NK-92 treated with Interleukin-12 subunit alpha and Interleukin-12 subunit beta, amount 100 ng/mL, for 24 hours (cell line): ENCODE measurements at regions not wholly inside any gene's neighbourhood (a gene's known extent, or its start where the extent isn't known, plus 50 kb on each side); places are given as distances from the start of the nearest gene placed in this dataset.

Experiments
- DNase-seq: peaks from one replicate; lab custom pipeline; 2025; lab: John Stamatoyannopoulos, UW

GRCh38 chr18:67290421-67290820 lies 226.1 kb downstream of the DSEL start:
- no peak for DNase-seq

DNA sequence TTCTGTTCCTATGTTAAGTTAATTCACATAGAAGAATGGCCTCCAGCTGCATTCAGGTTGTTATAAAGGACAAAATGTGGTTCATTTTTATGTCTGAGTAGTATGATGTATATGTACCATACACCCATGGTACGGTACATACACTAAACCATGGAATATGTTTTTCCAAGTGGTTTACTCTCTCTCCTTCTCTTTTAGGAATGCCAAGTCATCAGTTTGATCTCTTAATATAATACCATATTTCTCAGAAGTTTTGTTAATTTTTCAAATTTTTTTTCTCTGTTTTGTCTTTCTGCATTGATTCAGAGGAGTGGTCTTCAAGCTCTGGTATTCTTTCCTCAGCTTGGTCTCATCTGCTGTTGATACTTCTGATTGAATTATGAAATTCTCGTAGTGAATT lies 230.9 kb downstream of the DSEL start:
- no peak for DNase-seq

- DNase-seq = no peak
Measured at GRCh38 chr18:67282796-67283195, 233.7 kb downstream of the DSEL start.

- no peak for DNase-seq
Measured at GRCh38 chr18:67281746-67282145, 234.8 kb downstream of the DSEL start.

DNA sequence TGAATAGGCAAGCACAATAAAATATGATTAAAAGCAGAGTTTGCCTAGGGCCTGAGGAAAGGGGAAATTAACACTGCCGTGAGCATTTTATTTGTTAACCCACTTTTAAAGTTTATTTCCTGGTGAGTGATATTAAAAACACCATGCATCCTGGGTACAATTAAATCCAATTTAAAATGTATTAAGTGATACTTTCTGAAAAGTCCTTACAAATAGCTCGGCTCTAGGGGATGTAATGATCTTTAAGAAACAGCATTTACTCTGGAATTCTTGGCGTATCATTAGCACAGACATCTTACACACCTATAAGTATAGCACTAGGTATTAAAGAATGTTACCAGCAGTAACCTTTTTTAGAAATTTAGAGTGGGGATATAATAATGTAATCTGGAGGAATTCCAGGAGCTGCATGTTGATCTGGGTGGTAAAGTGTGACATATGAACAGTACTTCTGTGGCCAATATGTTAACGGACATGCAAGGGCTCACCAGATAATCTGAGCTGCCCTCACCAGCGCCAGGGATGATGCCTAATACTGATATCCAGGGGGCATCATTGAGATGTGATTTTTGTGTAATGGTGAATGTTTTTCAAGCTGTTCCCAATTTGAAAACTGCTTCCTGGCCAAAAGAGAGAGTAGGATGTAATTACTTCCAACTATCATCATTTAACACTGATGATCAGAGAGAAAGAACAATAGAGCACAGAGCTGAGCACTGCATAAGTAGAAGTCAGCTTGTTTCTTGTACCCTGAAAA lies 235.9 kb downstream of the DSEL start:
- DNase-seq = no peak

- DNase-seq = no peak
Measured at GRCh38 chr18:67279988-67280387, 236.5 kb downstream of the DSEL start.

DNA sequence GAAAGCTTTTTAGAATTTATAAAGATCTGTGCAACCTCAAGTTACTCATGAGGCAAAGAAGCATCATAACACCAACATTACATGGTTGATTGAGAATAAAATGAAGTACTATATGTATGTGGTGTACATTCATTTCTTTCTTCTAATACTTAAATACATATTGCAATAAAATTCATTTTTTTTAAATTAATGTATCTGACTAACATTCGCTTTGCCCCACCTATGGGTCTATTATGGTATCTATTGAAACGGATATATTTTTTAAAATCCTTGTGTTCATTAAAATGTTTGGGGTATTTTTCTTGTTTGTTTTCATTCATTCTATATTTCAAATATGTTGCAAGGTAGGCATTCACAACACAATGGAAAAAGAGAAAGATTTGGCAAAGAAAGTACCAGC lies 237.5 kb downstream of the DSEL start:
- DNase-seq = no peak

GRCh38 chr18:67276638-67277037 lies 239.9 kb downstream of the DSEL start:
- no peak for DNase-seq

DNA sequence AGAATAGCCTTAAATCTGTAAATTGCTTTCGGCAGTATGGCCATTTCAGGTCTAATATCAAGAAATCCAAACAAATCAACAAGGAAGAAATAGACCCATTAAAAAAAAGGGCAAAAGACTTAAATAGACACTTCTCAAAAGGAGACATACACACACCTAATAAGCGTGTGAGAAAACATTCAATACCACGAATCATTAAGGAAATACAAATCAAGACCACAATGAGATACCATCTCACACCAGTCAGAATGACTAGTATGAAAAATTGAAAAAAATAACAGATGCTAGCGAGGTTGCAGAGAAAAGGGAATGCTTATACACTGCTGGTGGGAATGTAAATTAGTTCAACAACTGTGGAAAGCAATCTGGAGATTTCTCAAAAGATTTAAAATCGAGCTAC lies 243.2 kb downstream of the DSEL start:
- DNase-seq = no peak

DNA sequence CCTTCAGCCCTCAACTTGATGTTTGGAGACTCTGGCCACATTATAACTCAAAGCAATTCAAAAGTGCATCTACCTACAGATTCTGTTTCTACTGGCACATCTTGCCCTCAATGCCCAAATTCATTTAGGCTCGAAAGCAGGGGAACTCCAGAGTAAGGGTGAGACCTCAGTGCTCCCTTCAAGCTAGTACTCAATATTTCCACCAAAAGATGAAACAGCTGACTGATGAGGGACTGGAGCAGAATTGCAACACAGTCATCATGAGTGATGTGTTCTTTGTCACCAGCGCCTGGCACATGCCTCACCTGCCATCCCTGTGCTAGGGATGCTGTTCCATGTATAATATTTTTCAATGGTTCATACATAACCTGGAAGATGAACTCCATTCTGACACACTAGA lies 247.3 kb downstream of the DSEL start:
- no peak for DNase-seq

DNA sequence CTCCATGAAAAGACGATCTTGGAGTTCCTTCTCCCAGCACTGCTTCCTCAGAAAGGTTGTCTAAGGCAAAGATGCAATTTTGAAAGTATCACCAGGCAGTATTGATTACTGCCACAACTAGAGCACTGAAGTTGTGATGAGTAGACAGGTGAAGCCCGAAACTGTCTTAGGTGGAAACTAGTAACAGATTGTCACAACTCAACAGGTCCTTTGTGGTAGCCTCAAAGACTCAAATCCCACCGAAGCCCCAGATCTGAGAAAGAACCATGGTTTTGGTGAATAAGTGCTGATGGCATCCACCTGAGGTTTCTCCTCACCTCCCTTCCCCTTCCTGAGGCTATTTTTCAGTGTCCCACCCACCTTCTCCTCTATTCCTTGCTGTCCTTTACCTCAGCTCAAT lies 248.0 kb downstream of the DSEL start:
- DNase-seq = no peak

DNA sequence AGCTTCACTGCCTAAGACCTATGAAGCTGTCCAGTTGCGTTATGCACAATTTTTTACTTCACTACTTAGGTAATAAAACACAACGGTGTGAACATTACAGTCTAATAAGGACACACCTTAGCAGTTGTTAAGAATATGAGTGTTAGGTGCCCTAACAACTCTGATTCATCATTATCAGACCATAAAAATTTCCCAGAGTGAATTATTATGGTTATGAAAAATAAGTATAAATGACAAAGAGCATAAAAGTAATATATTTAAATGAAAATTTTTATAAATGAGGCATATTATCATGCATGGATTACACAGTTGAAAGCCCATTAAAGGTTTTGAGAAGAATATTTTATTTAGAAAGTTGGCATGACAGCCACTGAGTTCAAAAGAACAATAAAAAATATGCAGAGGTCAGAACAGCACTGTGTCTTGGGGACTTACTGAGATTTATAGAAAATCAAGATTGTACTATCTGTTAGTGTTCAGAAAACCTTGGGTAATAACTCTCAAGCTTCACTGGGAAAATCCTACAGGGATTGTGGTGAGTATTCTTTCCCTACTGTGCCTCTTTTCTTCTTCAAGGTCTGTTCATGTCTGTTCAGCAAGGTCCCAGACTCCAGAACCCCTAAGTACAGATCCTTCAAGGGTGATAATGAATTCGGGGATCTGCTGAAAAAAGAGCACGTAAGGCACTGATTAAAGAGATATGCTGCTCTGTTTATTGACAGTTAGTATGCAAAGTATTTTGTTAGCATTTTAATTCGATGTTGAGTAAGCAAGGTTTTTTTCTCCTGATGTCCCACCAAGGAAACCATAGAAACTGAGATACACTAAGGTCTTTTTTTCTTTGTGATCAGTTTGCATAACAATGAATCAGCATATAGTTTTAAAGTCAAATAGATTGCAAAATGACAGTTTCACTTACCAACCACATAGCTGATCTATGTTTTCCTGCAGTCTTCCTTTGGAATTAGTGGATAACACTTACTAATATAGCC lies 250.0 kb downstream of the DSEL start:
- DNase-seq = no peak

DNA sequence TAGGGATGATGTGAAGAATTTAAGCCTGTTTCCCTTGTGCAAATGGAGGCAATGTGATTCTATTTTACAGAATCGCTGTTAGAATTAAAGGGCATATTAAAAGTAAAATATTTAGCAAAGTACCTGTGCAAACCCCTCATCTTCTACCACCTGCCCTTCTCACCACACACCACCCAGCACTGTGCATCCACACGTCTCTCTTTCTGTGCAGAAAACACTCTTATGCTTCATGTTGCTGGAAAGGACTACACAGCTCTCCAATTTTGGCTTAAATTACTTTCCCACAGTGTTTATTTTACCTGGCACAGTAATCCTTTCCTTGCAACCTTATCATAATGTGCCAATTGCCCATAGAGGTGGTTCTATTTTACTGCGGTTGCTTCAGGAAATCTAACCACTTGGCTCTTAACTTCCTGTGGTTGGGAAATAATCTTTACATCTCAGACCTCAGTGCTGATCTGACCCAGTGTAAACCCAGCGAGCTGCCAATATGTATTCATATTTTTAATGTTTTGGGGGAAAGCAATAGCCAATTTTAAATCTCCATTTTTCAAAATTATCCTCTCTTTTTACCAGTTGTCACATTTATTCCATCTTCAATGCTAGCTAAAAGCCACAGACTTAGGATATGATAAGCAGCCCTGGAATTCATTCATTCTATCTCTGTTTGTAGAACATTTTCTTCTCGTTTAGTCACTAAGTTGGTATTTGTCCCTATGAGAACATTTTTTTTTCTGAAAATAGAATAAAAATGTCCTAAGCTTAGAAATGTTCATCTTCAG lies 250.9 kb downstream of the DSEL start:
- no peak for DNase-seq

GRCh38 chr18:67261931-67262552 lies 254.5 kb downstream of the DSEL start:
- no peak for DNase-seq

DNA sequence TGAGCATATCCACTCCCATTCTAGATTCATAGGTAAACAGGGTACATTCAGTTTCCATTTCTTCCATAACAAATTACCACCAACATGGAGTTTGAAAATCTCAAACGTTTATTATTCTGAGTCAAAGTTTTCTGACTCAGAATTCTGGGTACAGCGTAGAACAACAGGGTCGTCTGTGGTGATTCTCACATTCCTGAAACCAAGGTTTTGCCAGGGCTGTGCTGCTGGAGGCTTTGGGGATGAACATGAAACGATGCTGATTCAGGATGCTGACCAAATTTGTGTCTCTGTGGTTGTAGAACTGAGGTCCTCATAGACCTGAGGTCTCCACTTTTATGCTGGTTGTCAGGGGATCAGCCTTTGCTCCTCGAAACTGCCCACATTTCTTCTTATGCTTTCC lies 255.7 kb downstream of the DSEL start:
- no peak for DNase-seq

DNA sequence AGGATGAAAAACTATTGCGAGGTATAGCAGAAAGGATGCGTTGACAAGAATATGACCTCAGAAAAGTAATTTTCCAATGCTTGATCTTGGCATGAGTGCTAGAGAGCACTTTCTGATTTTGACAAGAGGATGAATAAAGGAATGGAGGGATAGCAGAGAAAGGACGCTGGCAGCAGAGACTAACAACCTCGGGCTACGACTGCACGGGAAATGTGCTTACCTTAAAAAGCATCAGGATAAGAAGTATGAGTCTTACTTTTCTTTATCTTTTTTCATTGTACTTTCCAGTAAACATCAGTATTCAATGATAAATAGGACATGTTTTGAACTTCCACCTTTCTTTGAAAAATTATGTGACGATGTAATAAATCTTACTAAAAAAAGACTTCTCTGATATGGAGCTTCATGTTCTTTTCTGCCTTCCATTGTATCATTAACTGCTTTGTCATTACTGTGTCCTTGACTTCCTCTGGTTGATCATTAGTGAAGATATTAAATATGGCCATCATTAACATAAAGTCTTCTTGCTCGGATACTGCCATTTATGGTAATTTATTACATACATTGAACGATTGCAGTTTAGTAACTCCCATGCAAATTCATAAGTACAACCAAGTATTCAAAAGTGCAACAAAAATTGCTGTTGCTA lies 265.6 kb downstream of the DSEL start:
- DNase-seq = no peak

GRCh38 chr18:67243799-67244587 lies 272.5 kb downstream of the DSEL start:
- DNase-seq = no peak

DNA sequence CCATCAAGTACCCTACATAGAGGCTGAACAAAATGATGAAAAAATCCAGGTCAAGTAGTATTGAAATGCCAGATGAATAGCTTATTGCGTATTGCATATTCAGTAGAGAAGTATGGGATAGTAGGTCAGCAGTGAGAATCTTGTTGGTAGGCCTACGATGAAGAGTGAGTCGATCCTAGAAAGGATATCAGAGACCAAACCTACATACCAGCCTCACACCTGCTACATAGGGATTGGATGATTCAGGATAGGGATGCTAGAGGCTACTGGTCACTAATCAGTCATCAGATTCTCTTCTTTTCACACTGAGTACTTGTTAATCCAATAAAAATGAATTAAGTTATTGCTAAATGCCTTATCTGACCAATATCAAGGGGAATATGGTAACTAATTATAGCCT lies 274.5 kb downstream of the DSEL start:
- no peak for DNase-seq

DNA sequence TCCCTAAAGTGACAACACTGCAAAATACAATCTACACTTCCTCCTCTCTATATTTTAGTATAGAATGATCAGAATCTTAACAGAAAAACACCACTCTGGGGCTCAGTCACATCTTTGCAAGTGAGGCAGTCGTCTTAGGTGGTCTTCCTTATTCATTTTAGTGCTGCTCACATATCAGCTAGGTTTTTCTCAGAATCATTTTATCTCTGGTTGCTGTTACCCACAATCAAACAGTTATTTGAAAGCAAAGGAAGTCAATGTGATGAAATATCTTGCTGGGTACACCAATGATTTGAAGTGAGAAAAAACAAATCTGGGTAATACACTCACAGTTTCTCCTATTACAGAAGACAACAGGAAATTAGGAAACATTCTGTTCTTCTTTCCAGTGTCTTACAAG lies 275.2 kb downstream of the DSEL start:
- DNase-seq = no peak

DNA sequence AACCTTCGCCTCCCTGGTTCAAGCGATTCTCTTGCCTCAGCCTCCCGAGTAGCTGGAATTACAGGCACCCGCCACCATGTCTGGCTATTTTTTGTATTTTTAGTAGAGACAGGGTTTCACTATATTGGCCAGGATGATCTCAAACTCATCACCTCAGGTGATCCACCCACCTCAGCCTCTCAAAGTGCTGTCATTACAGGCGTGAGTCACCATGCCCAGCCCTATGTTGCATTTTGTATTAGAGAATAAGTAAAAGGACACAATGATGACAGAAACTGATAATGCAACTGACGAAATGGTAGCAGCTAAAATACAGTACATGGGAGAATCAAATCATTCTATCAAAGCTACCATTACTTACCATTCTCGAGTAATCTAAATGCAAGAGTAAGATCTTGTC lies 276.7 kb downstream of the DSEL start:
- DNase-seq = no peak

DNA sequence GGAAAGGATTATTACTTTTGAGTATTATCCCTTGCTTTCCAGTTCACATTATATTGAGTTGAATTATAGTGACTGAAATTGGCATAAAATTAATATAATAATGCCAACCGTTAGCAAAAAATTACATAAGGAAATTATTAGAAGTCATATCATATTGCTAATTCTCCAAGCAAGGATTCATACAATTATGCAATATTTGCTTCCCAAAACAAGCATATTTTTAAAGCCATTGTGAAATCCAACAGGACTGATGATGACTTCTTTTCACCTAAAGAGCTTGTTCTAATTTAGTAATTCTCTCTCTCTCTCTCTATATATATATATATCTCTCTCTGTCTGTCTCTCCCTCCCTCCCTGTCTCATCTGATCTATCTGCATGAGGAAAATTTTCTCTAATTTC lies 283.5 kb downstream of the DSEL start:
- no peak for DNase-seq
